Stimulated activated naive CD8-positive, alpha-beta T cell treated with anti-CD3 and anti-CD28 coated beads, Interleukin-15, Interleukin-2, amounts not matched to agents 100 U/mL and 50 U/mL, for 24 hours (primary cell): ENCODE measurements at regions not wholly inside any gene's neighbourhood (a gene's known extent, or its start where the extent isn't known, plus 50 kb on each side); places are given as distances from the start of the nearest gene placed in this dataset.
A peak's percentile ranks its signal among the peaks of the same experiment; 100 is the strongest.
"Not testable (repeated sequence)": the region's sequence is repeated elsewhere in the genome, so short reads cannot be mapped to it uniquely, and the experiment has no call there.

Source experiments
- ATAC-seq: fragments of 150-1000 bp; cut with Tn5 transposase; one replicate; pipeline ENCODE4 v1.10.0; 2021
- DNase-seq: peaks from one replicate; pipeline ENCODE4 v3.0.0; 2021

DNA sequence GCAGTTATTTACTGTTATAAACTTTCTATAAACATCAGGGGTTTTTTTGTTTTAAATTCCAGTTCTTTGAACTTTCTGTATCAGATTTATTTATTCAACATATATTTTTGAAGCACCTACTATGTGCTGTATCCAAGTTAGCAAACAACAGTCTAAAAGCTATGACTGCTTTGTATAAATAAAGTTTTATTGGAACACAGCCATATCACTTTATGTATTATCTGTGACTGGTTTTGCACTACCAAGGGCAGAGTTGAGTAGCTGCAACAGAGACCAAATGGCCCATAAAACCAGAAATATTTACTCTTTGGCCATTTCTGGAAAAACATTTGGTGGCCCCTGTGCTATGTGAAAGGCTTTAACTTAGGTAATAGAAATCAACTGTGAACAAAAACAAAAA, 110.2 kb upstream of the ERCC4 start:
- DNase-seq = no peak
- ATAC-seq = no peak

DNA sequence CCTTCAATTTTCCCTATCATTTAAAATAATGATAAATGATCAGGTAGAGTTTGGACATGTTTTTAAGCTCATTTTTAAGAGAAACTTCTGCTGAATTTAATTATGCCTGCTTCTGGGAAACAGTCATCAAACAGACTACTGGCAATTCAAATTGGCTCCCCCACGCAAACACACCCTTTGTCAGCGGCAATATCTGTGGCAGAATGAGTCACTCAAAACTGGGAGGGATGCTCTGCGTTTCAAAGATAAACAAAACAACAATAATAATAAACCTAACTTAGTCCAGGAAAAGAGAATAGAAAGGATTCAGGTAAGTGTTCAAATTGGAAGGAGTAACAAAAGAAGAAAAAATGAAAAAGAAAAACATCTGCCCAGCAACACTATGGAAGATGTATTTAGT, 108.1 kb upstream of the ERCC4 start:
- DNase-seq (no peak), ATAC-seq (no peak)

DNA sequence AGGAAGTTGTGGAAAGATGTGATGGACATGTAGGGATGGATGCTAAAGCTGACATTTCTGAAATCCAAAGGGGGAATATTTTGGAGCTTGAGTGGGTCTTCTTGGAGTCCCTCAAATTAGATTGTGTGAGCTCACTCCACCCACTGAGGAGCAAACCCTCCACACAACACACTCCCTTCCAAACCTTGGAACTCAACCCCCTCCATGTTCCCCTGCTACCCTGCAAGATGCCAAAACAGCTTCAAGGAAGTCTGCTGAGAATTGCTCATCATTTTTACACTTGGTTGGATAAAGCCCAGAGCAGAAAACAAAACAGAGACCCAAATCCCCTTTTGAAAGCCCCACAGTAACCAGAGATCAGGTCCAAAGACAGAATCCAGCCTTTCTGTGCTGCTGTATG, 103.3 kb upstream of the ERCC4 start:
- no peak for DNase-seq
- ATAC-seq = no peak

DNA sequence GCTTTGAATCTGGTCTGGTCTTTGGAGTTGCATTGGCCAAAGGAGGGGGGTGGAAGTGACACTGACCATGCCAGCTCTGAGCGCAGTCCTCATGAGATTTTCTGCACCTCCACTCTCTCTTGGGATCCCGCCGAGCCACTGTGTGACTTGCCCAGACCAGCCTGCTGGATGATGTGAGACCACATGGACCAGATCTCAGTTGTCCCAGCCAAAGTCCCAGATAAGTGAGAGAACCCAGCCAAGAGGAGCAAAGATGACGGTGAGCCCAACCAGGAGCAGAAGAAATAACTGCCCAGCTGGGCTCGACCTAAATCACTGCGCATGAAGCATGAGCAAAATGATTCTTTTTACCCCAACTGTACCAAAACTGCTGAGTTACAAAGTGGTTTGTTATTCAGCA, 96.5 kb upstream of the ERCC4 start:
- ATAC-seq = no peak
- DNase-seq = no peak

DNA sequence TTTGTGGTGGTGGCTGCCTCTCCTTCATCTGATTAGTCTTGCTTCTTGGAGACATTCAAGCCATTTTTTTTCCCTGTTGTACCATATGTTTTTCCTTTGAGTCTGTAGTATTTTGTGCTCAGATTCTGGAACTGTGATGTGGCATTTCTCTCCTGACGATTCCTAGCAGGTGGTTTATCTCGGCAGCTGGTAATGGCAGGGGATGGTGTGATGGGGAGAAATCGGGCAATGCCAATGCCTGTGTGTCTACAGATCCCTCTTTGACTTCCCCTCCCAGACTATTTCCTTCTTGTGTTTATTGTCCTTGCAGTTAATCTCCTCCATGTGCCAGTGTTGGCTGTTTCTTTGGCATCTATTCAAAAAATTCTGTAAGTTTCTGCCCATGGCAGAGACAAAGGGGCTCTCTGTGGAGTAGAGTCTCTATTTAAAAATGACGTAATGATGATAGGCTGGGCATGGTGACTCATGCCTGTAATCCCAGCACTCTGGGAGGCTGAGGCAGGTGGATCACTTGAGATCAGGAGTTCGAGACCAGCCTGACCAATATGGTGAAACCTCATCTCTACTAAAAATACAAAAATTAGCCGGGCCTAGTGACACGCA, 90.2 kb upstream of the ERCC4 start:
- DNase-seq (no peak), ATAC-seq (no peak)

DNA sequence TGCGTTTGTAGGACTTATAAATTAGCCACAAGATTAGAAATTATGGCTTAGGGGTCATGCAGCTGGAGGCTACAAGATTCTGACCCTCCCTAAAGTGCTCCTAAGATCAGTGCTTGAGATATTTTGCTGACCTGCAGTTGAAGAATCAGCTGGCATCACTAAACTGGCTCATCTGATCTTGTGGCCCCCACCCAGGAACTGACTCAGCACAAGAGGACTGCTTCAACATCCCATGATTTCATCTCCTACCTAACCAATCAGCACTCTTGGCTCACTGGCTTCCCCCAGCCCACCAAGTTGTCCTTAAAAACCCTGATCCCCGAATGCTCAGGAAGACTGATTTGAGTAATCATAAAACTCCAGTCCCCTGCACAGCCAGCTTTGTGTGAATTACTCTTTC, 86.4 kb upstream of the ERCC4 start:
- ATAC-seq = no peak
- no peak for DNase-seq

DNA sequence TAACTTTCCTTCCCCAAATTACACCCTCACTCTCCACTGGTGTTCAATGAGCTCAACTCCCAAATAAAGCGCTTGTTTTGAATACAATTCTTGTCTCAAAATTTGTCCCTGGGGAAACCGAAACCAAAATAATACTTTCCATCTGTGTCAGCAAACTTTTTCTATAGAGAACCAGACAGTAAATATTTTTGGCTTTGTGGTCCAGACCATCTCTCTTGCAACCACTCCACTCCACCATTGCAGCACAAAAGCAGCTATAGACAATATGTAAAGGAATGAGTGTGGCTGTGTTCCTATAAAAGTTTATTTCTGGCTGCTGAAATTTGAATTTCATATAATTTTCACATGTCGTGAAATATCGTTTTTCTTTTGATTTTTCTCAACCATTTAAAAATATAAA, 84.6 kb upstream of the ERCC4 start:
- DNase-seq (no peak), ATAC-seq (no peak)

DNA sequence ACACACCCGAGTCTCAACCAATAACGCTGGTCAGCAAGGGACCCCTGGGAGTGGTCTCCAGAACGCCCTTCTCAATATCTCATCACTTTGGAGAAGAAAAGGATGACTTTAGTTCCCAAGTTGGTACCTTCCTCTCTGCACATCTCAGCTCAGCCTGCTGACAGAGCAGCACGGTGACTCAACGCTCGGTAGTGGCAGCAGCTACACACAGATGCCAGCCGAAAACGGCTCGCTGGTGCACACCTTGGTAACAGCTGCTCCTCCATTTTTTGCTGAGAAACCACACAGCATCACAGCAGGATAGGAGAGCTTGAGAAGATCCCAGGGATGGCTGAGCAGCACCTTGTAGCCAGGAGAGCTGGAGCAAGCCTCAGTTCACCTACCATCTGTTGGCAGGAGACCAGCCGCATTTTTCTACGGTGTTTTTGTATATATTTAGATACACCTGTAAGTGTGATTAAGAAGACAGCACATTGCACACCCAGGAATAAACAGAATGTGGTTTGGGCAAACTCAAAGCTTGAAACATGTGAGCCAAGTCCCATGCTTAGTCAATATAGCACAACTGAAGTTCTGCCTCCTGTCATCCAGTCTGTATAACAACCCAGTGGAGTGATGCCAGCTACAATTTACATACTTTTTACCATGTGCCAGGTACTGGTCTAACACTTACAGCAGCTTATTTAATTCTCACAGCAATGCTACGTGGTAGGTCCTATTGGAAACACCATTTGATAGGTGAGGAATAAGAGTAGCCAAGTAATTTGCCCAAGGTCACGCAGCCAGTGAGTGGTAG, 83.8 kb upstream of the ERCC4 start:
- no peak for DNase-seq
- ATAC-seq = no peak

DNA sequence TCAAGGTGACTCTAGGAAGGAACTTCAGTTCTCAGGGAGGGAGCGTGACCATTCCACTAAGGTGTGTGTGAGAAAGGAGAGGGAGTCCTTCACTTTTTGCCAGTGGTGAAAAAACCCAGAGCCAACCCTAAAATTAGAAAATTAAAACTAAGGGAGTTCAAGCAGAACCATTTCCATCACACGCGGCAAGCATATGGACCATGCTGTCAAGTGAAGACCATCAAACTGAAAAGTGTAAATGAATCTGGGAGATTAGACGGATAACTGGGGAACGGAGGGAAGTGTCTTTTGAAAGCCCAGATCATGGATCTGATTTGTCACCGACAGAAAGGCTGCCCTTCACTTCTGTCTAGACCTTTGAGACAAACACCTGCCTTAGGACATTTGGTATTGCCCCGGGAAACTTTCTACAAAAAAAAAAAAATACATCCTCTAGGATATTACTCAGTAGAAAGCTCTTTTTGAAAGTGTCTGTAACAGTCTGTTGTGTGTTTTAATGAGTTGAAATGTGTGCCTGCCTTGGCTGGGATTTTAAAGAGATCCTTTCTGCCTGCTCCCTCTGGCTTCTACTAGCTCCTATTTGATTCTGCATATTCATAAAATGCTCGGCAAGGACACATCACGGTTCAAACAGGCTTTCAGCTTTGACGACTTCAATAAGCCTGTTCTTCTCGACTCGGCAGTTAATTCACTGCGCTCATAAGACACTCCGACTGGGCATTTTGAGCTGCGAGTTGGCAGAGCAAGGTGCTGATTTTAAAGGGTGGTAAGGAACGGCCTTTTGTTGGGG, 81.4 kb upstream of the ERCC4 start:
- DNase-seq (no peak), ATAC-seq (no peak)

DNA sequence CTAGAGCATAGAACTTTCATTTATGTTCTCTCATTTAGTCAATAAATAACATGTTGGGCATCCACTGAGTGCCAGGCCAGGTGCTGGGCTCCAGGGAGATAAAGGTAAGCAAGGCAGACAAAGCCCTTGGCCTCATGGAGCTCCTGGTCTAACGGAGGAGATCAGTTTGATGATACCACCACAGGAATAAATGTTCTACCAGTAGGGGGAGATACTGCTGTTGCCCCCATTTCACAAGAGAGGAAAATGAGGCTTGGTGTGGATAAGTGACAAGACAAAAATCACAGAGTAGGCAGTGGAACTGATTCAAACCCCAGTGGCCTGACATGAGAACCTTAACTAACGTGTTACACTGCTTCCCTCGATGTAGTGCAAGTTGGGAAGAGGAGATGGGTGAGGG, 80.4 kb upstream of the ERCC4 start:
- DNase-seq (no peak), ATAC-seq (no peak)

DNA sequence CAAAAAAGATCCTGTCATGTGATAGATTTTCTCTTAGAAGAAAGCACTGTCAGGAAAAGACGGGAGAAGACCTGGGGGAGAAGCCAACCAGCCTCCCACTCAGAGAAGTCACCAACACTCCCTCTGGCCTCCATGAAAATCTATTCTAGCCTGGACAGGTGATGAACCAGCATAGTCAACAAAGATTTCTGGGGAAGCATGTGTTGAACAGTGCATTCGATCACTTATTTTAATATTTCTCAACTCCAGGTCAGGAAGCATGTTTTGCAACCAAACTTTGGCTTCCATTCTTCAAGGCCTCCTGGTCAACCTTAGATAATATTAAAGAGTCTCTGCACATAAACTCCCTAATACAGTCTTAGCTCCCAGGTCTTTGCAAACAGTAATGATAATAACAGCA, 74.7 kb upstream of the ERCC4 start:
- DNase-seq = no peak
- ATAC-seq = no peak

DNA sequence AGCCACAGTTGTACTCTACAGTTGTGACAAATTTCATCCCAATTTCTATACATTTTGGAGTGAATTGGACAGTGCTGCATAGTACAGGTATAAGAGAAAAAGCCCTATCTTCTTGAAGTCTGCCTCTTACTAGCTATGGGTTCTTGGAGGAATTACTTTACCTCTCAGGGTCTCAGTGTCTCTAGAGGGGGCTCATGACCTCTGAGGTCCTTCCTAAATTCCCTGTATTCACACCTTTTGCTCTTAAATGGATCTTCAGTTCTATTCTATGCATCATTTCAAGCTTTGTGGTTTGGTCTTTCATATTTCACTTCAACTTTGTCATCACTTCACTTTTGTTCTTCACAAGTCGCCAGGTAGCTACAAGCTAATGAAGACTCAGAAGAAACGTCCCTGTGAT, 71.2 kb upstream of the ERCC4 start:
- ATAC-seq = no peak
- DNase-seq = no peak

DNA sequence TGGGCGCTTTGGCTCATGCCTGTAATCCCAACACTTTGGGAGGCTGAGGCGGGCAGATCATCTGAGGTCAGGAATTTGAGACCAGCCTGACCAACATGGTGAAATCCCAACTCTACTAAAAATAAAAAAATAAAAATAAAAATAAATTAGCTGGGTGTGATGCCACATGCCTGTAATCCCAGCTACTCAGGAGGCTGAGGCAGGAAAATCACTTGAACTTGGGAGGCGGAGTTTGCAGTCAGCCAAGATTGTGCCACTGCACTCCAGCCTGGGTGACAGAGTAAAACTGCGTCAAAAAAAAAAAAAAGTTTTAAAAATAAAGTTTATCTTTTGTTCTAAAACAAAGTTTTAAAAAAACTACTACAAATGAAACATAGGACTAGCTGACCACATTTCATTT, 69.8 kb upstream of the ERCC4 start:
- not testable (repeated sequence) for DNase-seq, ATAC-seq

DNA sequence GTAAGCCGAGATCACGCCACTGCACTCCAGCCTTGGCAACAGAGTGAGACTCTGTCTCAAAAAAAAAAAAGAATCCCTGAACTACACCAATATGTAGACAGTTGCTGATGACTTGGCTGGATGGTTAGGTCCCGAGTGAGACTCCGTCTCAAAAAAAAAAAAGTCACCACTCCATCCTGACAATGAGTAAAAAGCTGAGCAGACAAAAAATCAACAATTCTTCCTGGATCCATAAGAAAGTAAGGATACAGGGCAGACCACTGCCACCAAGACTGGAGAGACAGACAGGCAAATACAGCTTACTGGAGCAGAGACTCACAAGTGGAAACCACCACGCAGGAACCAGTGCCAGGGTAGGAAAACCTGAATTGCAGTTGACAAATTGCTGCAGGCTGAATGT, 67.1 kb upstream of the ERCC4 start:
- no peak for ATAC-seq
- no peak for DNase-seq

DNA sequence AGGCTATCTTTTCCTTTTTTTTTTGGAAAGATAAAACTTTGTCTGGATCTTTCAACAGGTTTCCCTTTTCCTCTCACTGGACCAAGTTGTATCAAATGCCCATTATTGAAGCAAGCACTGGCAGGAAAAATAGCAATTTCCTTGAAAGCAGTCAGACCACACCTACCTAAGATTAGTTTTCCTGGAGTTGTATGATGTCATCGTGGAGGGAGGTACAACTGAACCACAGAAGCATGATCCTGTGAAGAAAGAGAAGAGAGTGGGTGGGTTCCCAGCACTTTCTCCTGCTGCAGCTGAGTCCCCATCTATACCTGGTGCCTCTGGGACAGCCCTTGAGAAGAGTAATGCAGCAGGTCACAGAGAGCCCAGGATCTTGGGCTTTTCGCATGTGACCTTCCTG, 63.6 kb upstream of the ERCC4 start:
- ATAC-seq = no peak
- no peak for DNase-seq

DNA sequence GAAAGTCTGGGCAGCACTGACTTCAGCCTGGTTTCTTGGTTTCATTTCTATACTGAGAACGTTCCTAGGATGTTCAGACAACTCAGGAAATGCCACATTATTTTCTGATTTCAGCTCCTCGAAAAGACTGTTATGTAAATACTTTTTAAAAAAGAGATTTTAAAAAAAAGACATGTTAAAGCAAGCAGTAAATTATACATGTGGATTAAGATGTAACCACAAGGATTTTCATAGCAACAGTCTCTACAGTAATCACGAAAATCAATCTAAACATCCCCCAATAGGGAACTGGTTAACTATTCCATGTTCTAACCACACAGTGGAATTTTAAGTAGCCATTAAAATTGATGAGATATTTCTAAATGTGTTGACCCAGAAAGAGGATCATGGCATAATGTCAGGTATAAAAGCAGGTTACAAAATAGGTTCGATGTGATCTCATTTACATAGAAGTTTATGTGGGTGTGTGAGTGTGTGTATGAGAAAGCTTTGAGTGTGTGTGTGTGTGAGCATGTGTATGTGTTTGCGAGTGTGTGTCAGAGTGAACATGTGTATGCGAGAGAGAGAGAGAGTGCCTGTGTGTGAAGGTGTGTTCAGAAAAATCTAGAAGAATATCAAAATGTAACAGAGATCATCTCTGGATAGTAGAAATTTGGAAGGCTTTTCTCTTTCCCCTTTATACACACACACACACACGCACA, 63.0 kb upstream of the ERCC4 start:
- DNase-seq (no peak), ATAC-seq (no peak)

DNA sequence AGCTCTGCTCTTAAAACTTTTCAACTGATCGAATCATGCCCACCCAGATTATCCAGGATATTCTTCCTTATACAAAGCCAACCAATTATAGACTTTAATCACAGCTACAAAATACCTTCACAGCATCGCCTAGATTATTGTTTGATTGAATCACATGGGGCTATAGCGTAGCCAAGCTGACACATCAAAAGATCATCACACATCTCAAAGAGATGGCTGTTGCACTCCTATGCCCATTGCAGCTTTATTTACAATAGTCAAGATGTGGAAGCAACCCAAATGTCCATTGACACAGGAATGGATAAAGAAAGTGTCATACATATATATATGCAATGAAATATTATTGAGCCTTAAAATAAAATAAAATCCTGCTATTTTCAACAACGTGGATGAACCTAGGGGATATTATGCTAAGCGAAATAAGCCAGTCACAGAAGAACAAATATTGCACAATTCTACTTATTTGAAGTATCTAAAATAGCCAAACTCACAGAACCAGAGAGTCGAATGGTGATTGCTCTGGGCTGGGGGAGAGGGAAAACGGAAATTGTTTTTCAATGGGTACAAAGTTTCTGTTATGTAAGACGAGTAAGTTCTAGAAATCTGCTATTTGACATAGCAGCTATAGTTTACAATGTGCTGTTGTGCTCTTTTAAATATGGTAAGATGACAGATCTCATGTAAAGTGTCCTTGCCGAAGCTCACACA, 60.9 kb upstream of the ERCC4 start:
- DNase-seq (no peak), ATAC-seq (no peak)

DNA sequence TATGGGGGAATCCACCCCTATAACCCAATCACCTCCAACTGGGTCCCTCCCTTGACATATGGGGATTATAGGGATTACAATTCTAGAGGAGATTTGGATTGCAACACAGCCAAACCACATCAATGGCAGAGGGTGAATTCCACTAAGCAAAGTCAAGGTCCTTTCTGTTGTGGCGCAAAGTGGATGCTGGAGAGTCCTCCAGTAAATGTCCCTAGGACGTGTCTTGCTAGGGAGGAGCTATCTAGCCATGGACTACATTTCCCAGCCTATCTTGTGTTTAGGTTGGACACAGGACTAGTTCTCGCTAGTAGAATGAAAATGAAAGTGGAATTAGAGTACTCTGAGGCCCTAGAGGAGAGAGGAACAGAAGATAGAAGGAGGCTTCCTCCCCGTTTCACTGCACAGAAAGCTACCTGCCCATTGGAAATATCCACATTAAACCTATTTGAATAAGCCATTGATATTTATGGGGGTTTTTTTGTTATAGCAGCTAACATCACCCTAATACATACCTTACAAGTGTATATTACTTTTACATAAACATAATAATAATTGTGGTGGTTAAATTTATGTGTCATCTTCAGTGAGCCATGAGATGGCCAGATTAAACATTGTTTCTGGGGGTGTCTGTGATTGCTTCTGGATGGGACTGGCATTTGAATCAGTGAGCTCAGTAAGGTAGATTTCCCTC, 56.7 kb upstream of the ERCC4 start:
- DNase-seq (no peak), ATAC-seq (no peak)

DNA sequence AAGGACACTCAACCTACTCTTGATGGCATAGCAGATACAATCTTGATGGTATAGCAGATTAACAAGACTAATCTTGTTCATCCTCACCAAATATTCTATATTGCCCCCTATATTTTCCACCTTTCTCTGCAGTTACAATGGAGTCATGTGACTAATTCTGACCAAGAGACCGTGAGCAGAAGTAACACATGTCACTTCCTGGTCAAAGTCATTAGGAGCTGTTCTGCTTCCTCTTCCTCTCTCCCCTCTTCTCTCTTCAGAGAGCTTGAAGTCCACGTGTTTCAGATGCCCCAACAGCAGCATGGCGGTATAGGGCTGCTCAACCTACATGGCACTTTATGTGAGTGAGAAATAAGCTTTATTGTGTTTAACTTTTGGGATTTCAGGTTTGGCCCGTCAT, 55.3 kb upstream of the ERCC4 start:
- no peak for ATAC-seq
- DNase-seq = no peak

DNA sequence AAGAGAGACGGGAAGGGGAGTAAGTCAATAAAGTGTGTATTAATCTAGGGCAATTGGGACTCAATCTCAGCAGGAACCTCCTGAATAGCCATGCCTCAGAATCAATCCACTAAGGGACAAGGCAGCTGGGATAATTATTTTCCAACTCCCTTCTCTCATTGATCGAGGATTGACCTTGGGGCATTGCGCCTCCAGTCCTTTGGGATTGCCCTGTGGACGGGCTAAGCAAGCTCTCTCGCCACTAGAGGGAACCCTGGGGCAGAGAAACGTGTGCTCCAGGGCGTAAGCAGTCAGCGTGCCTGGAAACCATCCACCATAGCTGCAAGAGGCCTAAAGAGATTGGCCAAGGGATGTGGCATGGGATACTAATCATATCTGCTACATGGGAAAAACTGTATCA, 53.9 kb upstream of the ERCC4 start:
- DNase-seq (peak; percentile 57), ATAC-seq (peak; percentile 80)
